ENCODE measurements at regions not wholly inside any gene's neighbourhood (a gene's known extent, or its start where the extent isn't known, plus 50 kb on each side); places are given as distances from the start of the nearest gene placed in this dataset.

GRCh38 chr19:33898062-33898677, 101.5 kb downstream of the KCTD15 start:
- no peak overlapping the region for H2BK5ac ChIP-seq (ENCODE audit: low read depth, low read length, poor library complexity, severe bottlenecking)
- H3K4me1 ChIP-seq (ENCODE audit: control insufficient read depth, insufficient read depth, low read depth, low read length) = no peaks in the 10 kb centered on the region
- no peak for DNase-seq
- no peak overlapping the region for H3K4me3 ChIP-seq (ENCODE audit: insufficient read depth in 1 of 2, low read depth in 1 of 2, low read length in 2 of 2)
- peaks cover 20% of the 10 kb centered on the region for H3K9me3 ChIP-seq (ENCODE audit: control insufficient read depth, low read length)
- no peak overlapping the region for H4K91ac ChIP-seq (ENCODE audit: low read length)
- H2BK15ac ChIP-seq (ENCODE audit: low read depth, poor library complexity, severe bottlenecking) = no peak overlapping the region
- H2BK120ac ChIP-seq (ENCODE audit: low read depth, low read length) = no peak overlapping the region
- H3K23ac ChIP-seq (ENCODE audit: low read length in 2 of 2) = no peak overlapping the region
- H3K27ac ChIP-seq (ENCODE audit: low read length, poor library complexity, severe bottlenecking) = no peak overlapping the region
- H2AFZ ChIP-seq (ENCODE audit: low read depth, low read length) = no peak overlapping the region
- H3K4me2 ChIP-seq (ENCODE audit: low read length, poor library complexity, severe bottlenecking) = no peak overlapping the region
- no peak overlapping the region for H3K18ac ChIP-seq (ENCODE audit: low read depth in 1 of 2, low read length in 2 of 2)
- no peak overlapping the region for H3K4ac ChIP-seq (ENCODE audit: low read depth in 1 of 2, low read length in 2 of 2)
- no peak overlapping the region for H3K14ac ChIP-seq (ENCODE audit: low read length in 2 of 2)
- no peak overlapping the region for H4K8ac ChIP-seq (ENCODE audit: low read length)
- H3K79me1 ChIP-seq (replicated peaks; ENCODE audit: low read length, poor library complexity, severe bottlenecking) = no peaks in the 10 kb centered on the region
- H2AK5ac ChIP-seq (ENCODE audit: low read length, severe bottlenecking) = no peak overlapping the region
- no peaks in the 10 kb centered on the region for H3K36me3 ChIP-seq (ENCODE audit: control insufficient read depth in 1 of 2, insufficient read depth in 2 of 2, low read depth in 1 of 2, low read length in 2 of 2)
- H3K27me3 ChIP-seq (ENCODE audit: control insufficient read depth in 1 of 2, insufficient read depth in 1 of 2, low read length in 2 of 2) = peaks cover 0 to 4% of the 10 kb centered on the region in 2 experiments
- no peak overlapping the region for H3K9ac ChIP-seq (ENCODE audit: low read length)
- no peak overlapping the region for H2BK12ac ChIP-seq (ENCODE audit: low read length in 2 of 2)

GRCh38 chr19:33900817-33901216, 104.1 kb downstream of the KCTD15 start:
- WGBS = 53% methylated on average over 3 of the region's 3 CpGs
- Histone ChIP-seq H3K18ac (ENCODE audit: low read depth in 1 of 2, low read length in 2 of 2) (no peak overlapping the region), H3K4ac (ENCODE audit: low read depth in 1 of 2, low read length in 2 of 2) (no peak overlapping the region), H2BK120ac (ENCODE audit: low read depth, low read length) (no peak overlapping the region), H3K27me3 (ENCODE audit: control insufficient read depth in 1 of 2, insufficient read depth in 1 of 2, low read length in 2 of 2) (peaks cover 0 to 14% of the 10 kb centered on the region in 2 experiments), H4K8ac (ENCODE audit: low read length) (no peak overlapping the region), H3K9ac (ENCODE audit: low read length) (no peak overlapping the region), H3K14ac (ENCODE audit: low read length in 2 of 2) (no peak overlapping the region), H3K79me1 (replicated peaks; ENCODE audit: low read length, poor library complexity, severe bottlenecking) (no peaks in the 10 kb centered on the region), H3K4me3 (ENCODE audit: insufficient read depth in 1 of 2, low read depth in 1 of 2, low read length in 2 of 2) (no peak overlapping the region), H3K27ac (ENCODE audit: low read length, poor library complexity, severe bottlenecking) (no peak overlapping the region), H3K23ac (ENCODE audit: low read length in 2 of 2) (no peak overlapping the region), H3K4me1 (ENCODE audit: control insufficient read depth, insufficient read depth, low read depth, low read length) (peaks cover 6% of the 10 kb centered on the region), H3K4me2 (ENCODE audit: low read length, poor library complexity, severe bottlenecking) (no peak overlapping the region), H2AFZ (ENCODE audit: low read depth, low read length) (no peak overlapping the region), H2BK12ac (ENCODE audit: low read length in 2 of 2) (no peak overlapping the region), H3K36me3 (ENCODE audit: control insufficient read depth in 1 of 2, insufficient read depth in 2 of 2, low read depth in 1 of 2, low read length in 2 of 2) (no peaks in the 10 kb centered on the region), H2BK15ac (ENCODE audit: low read depth, poor library complexity, severe bottlenecking) (no peak overlapping the region), H3K9me3 (ENCODE audit: control insufficient read depth, low read length) (peaks cover 20% of the 10 kb centered on the region), H2BK5ac (ENCODE audit: low read depth, low read length, poor library complexity, severe bottlenecking) (no peak overlapping the region), H2AK5ac (ENCODE audit: low read length, severe bottlenecking) (no peak overlapping the region), H4K91ac (ENCODE audit: low read length) (no peak overlapping the region)
- DNase-seq = no peak

- no peak overlapping the region for H3K4ac ChIP-seq (ENCODE audit: low read depth in 1 of 2, low read length in 2 of 2)
- H3K27ac ChIP-seq (ENCODE audit: low read length, poor library complexity, severe bottlenecking) = no peak overlapping the region
- no peak overlapping the region for H2BK15ac ChIP-seq (ENCODE audit: low read depth, poor library complexity, severe bottlenecking)
- no peak overlapping the region for H2BK5ac ChIP-seq (ENCODE audit: low read depth, low read length, poor library complexity, severe bottlenecking)
- H3K14ac ChIP-seq (ENCODE audit: low read length in 2 of 2) = no peak overlapping the region
- no peak overlapping the region for H2BK12ac ChIP-seq (ENCODE audit: low read length in 2 of 2)
- H3K9ac ChIP-seq (ENCODE audit: low read length) = no peak overlapping the region
- no peak overlapping the region for H3K23ac ChIP-seq (ENCODE audit: low read length in 2 of 2)
- DNase-seq = no peak
- peaks cover 20% of the 10 kb centered on the region for H3K9me3 ChIP-seq (ENCODE audit: control insufficient read depth, low read length)
- H3K4me3 ChIP-seq (ENCODE audit: insufficient read depth in 1 of 2, low read depth in 1 of 2, low read length in 2 of 2) = no peak overlapping the region
- H4K91ac ChIP-seq (ENCODE audit: low read length) = no peak overlapping the region
- peaks cover 16% of the 10 kb centered on the region for H3K4me1 ChIP-seq (ENCODE audit: control insufficient read depth, insufficient read depth, low read depth, low read length)
- H2BK120ac ChIP-seq (ENCODE audit: low read depth, low read length) = no peak overlapping the region
- no peak overlapping the region for H3K18ac ChIP-seq (ENCODE audit: low read depth in 1 of 2, low read length in 2 of 2)
- no peak overlapping the region for H2AFZ ChIP-seq (ENCODE audit: low read depth, low read length)
- no peaks in the 10 kb centered on the region for H3K36me3 ChIP-seq (ENCODE audit: control insufficient read depth in 1 of 2, insufficient read depth in 2 of 2, low read depth in 1 of 2, low read length in 2 of 2)
- no peak overlapping the region for H2AK5ac ChIP-seq (ENCODE audit: low read length, severe bottlenecking)
- peaks cover 4 to 24% of the 10 kb centered on the region in 2 experiments for H3K27me3 ChIP-seq (ENCODE audit: control insufficient read depth in 1 of 2, insufficient read depth in 1 of 2, low read length in 2 of 2)
- no peak overlapping the region for H4K8ac ChIP-seq (ENCODE audit: low read length)
- no peak overlapping the region for H3K4me2 ChIP-seq (ENCODE audit: low read length, poor library complexity, severe bottlenecking)
- no peaks in the 10 kb centered on the region for H3K79me1 ChIP-seq (replicated peaks; ENCODE audit: low read length, poor library complexity, severe bottlenecking)
- WGBS = 71% methylated on average over 2 of the region's 3 CpGs
Measured at GRCh38 chr19:33902395-33902794, 105.7 kb downstream of the KCTD15 start.

GRCh38 chr19:33902802-33903488, 106.3 kb downstream of the KCTD15 start:
- Histone ChIP-seq H2BK120ac (ENCODE audit: low read depth, low read length) (no peak overlapping the region), H2BK15ac (ENCODE audit: low read depth, poor library complexity, severe bottlenecking) (no peak overlapping the region), H2BK12ac (ENCODE audit: low read length in 2 of 2) (no peak overlapping the region), H3K36me3 (ENCODE audit: control insufficient read depth in 1 of 2, insufficient read depth in 2 of 2, low read depth in 1 of 2, low read length in 2 of 2) (no peaks in the 10 kb centered on the region), H2AFZ (ENCODE audit: low read depth, low read length) (no peak overlapping the region), H2BK5ac (ENCODE audit: low read depth, low read length, poor library complexity, severe bottlenecking) (no peak overlapping the region), H3K4ac (ENCODE audit: low read depth in 1 of 2, low read length in 2 of 2) (no peak overlapping the region), H3K4me2 (ENCODE audit: low read length, poor library complexity, severe bottlenecking) (no peak overlapping the region), H4K91ac (ENCODE audit: low read length) (no peak overlapping the region), H3K27ac (ENCODE audit: low read length, poor library complexity, severe bottlenecking) (no peak overlapping the region), H3K9me3 (ENCODE audit: control insufficient read depth, low read length) (peaks cover 16% of the 10 kb centered on the region), H3K23ac (ENCODE audit: low read length in 2 of 2) (no peak overlapping the region), H3K18ac (ENCODE audit: low read depth in 1 of 2, low read length in 2 of 2) (no peak overlapping the region), H4K8ac (ENCODE audit: low read length) (no peak overlapping the region), H3K4me3 (ENCODE audit: insufficient read depth in 1 of 2, low read depth in 1 of 2, low read length in 2 of 2) (no peak overlapping the region), H3K79me1 (replicated peaks; ENCODE audit: low read length, poor library complexity, severe bottlenecking) (no peaks in the 10 kb centered on the region), H3K4me1 (ENCODE audit: control insufficient read depth, insufficient read depth, low read depth, low read length) (peaks cover 16% of the 10 kb centered on the region), H3K14ac (ENCODE audit: low read length in 2 of 2) (no peak overlapping the region), H3K27me3 (ENCODE audit: control insufficient read depth in 1 of 2, insufficient read depth in 1 of 2, low read length in 2 of 2) (peaks cover 9 to 30% of the 10 kb centered on the region in 2 experiments), H2AK5ac (ENCODE audit: low read length, severe bottlenecking) (no peak overlapping the region), H3K9ac (ENCODE audit: low read length) (no peak overlapping the region)
- DNase-seq = no peak
- WGBS = 87% methylated on average over 9 of the region's 22 CpGs

Data from mesenchymal stem cell (in vitro differentiated cells and primary cell).